ENCODE measurements at regions not wholly inside any gene's neighbourhood (a gene's known extent, or its start where the extent isn't known, plus 50 kb on each side); places are given as distances from the start of the nearest gene placed in this dataset.
"Not testable (repeated sequence)": the region's sequence is repeated elsewhere in the genome, so short reads cannot be mapped to it uniquely, and the experiment has no call there.

GRCh38 chr11:69934861-69935494 lies 115.8 kb upstream of the FGF3 start:
- DNase-seq: no peak

GRCh38 chr11:69935941-69936505 lies 116.8 kb upstream of the FGF3 start:
- DNase-seq: no peak

GRCh38 chr11:69936771-69937170 lies 117.6 kb upstream of the FGF3 start:
- no peak for DNase-seq

DNA sequence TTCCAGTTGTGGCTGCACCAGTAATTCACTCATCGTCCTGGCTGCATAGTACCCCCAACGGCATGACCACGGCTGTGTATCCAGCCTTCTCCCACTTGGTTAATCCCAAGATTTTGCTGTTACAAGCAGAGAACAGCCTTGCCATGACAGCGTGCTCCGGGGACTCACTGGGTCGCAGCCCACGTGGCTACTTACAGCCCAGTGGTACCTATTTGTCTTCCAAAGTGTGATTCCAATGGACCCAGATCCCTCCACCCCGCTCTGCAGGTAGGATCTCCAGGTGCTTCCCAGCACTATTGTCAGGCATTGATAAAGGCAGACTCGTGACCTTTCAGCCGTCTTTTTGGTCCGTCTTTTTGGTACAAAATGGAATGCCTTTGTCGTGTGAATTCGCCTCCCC lies 119.0 kb upstream of the FGF3 start:
- DNase-seq: no peak

DNA sequence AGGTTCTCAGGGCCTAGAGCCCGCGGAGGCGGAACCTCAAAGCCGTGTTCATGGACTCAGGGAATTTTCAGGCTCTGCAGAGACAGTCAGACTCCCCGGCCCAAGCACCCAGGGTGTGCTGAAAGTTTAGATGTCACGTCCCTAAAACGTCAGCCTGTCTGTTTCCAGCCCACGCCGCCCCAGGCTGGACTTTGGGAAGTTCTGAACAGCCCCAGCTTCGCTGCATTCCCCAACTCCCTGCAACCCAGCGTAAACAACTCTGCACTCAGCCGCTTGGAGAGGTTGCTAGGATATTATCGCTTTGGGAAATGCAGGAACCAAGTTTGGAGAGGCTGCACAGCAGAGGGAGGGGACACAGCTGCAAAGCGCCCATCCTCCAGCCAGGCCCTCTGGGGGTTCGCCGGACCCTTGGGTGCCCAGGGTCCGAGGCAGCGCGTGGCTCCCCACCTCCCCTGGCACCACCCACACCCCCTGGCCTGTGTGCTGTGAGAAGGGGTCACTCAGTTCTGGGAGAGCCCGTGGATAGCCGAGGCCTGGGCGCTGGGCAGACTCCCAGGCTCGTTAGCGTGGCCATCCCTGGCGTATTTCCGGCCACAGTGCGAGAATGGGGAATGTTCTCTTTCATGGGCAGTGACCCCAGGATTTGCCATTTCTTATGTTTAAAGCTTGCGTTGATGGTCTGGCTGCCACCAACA lies 120.5 kb upstream of the FGF3 start:
- DNase-seq: no peak

DNA sequence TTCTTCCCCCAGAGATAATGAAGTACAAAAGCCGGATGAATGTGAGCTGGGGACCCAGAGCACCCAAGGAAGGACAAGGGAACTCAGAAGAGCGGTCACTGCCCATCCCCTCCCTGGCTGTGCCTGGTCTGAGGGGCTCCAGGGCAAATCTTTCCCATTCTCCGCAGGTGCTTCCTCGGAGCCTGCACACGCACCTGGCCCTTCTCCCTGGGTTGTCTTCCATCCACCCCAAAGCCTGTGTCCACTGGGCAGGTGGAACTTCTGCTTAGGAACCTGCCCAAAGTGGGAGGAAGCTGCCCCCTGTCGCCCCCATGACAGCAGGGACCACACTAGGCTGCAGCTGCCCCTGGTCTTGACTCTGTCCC lies 121.0 kb upstream of the FGF3 start:
- DNase-seq: no peak

DNA sequence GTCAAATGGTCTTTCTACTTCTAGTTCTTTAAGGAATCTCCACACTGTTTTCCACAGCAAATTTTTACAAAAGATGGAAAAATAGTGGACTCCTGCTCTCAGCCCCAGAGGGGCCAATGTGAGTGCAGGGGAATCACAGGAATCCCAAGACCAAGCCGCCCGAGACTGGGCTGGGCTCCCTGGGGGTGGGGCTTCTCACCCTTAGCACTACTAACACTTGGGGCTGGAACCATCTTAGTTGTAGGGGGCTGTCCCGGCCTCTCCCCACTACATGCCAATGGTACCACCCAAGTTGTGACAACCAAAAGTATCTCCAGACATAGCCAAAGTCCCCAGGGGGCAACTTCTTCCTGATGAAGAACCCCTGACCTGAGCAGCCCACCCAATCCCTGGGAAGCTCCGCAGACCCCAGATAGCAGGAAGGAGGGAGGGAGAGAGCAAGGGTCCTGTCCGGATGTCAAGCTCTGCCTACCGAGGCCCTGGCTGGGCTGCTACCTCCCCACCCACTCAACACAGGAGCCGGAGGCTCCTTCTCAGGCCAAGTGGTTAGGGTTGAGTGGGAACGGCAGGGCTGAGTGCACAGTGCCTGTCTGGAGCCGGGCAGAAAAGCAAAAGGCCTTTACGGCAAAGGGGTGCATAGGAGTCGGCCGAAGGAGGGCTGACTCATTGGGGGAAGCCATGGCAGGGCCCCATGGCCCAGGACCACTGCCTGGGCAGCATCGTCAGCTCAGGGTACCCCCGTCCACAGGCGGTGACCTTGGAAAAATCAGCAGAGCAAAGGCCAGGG lies 122.5 kb upstream of the FGF3 start:
- DNase-seq: no peak

DNA sequence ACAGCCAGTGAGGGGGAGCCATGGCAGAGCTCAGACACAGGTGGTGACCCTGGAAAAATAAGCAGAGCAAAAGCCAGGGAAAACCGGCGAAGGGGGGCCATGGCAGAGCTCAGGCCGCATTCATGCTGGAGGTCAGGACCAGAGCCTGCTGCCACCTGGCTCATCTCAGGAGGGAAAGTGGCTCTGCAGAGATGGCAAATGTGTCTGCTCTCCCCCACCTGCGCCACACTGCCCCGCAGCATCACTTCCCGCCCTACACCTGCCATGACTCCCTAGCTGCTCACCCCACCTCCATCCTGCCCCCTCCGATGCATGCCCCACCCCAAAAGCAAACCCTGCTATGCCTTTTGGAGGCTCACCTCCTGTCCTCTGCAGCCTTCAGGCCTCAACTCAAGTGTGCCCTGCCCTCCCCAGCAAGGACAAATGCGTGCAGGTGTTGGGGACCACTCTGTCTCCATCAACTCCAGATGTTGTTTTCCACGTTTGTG lies 123.2 kb upstream of the FGF3 start:
- DNase-seq: no peak

- no peak for DNase-seq
Measured at GRCh38 chr11:69943066-69943465, 123.8 kb upstream of the FGF3 start.

- no peak for DNase-seq
Measured at GRCh38 chr11:69943506-69943905, 124.3 kb upstream of the FGF3 start.

- no peak for DNase-seq
Measured at GRCh38 chr11:69944146-69944795, 125.1 kb upstream of the FGF3 start.

- DNase-seq: no peak
Measured at GRCh38 chr11:69945157-69945556, 125.9 kb upstream of the FGF3 start.

DNA sequence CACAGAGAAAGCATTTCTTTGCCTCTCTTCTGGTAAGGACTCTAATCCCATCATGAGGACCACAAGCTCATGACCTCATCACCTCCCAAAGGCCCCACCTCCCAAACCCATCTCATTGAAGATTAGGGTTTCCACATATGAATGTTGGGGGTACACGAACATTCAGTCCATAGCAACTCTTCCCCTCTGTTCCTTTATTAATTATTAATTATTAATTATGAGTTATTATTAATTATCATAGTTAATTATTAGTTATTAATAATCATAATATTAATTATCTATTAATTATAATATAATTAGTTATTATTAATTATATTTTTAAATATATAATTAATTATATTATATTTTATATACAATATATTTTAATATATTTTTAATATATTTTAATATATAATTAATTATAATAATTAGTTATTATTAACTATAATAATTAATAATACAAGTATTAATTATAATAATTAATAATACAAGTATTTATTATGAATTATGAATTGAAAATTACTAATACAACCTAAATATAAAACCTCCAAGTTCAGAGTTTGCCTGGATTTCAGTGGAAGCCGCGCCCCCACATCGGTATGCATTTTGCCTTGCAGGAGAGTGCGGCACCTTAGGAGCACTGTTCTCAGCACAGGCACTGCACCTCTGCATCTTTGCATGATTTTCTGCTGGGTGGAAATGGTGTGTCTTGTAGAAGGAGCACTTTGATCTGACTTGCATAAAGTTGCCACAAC lies 128.0 kb upstream of the FGF3 start:
- no peak for DNase-seq

DNA sequence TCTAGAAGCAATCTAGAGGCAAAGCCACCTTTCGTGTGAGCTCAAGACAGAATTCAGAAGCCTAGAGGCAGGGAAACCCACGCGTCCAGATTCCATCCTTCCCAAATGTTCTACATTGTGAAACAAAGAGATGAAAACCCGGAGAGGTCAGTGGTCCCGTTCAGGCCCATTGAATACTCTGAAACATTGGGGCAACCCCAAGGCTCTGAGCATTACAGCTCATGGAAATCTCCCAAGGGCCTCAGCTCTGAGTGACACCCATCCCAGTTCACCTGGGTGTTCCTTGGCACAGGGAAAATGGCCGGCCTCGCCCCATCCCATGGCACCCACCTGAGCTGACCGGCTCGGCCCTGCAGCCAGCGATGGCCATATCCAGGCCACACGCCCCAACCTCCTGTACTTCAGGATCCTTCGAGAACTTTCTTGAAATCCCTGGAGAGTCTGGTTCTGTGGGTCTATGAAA lies 128.6 kb upstream of the FGF3 start:
- DNase-seq: no peak

- DNase-seq: no peak
Measured at GRCh38 chr11:69948256-69949141, 129.3 kb upstream of the FGF3 start.

DNA sequence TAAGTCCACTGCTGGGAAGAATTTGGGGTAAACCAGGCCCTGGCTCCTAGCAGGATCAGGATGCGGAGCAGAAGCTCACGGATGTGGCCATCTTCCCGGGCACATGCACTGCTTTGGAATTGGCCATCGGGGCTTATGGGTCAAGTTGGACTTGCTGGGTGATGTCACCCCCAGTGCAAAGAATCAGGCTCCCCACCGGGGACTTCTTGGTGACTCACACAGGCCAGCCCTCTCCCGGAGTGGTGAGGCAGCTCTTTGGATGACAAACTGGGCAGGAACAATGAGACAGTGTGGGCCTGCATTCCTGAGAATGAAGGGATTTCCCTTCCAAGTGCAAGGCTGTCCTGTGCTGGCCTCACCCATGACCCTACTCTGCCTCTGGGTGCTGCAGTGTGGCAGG lies 128.8 kb upstream of the ANO1 start:
- DNase-seq: no peak

DNA sequence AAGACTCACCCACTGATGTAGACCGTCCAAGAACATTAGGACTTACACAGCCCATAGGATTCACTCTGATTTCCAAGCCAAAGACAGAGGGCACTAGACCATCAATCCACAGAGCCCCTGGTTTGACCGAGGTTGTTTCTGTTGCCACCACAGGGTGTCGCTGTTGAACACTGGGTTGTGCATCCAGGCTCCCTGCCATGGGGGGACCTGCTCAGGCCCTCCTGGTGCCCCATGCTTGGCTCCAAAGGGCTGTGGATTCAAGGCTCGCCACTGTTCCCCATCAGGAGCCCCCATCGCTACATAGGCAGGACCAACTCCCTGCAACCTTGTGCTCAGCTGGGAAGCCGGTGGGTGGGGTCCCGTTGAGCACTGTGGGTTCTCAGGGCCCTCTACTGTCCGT lies 128.0 kb upstream of the ANO1 start:
- DNase-seq: no peak

DNA sequence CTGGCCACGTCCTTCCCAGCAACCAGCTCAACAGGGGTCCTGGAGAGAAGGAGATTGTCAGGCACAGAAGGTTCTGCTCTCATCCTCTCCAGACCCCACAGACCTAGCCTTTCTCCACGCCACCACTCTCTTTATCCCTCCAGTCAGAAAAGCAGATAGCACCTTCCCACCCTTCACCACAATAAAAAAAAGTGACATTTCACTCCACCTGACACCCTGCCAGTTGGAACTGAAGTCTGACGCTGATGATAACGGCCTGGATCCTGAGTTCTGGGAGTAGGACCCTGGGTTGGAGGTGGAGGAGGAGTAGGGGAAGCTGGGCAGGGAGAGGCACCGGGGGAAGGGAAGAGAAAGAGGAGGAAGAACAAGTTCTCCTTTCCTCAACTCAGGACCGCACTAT lies 127.5 kb upstream of the ANO1 start:
- DNase-seq: no peak

DNA sequence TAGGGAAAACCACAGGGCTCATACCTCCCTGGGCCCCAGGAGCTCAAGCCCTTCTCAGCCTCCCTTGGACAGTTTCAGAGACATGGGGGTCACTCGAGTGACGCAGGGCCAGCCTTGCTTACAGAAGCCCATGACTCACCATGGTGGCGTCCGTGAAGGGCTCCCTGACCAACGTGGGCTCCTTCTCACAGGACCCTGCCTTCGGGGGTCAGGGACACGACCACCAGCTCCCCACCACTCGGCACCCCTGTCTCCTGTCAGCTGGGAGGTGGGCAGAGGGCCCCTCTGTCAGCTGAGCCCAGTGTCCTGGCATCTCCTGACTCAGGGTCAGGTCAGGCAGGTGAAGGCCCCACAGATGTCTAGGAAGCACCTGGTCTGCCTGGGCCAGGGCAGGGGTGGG lies 126.3 kb upstream of the ANO1 start:
- no peak for DNase-seq

- not testable (repeated sequence) for DNase-seq
Measured at GRCh38 chr11:69952229-69952975, 125.7 kb upstream of the ANO1 start.

- no peak for DNase-seq
Measured at GRCh38 chr11:69953356-69953755, 124.8 kb upstream of the ANO1 start.

All from activated effector memory CD4-positive, alpha-beta T cell treated with Interleukin-2 at 50 U/mL for 16 hours (primary cell).